Large intestine (tissue), 3 donors: ENCODE measurements at regions not wholly inside any gene's neighbourhood (a gene's known extent, or its start where the extent isn't known, plus 50 kb on each side); places are given as distances from the start of the nearest gene placed in this dataset.

Experiments used
- DNase-seq, 2 donors: peaks; one replicate each; pipeline versions ENCODE4 v3.0.0 to v3.0.0-alpha.2; 2013
- H3K27ac ChIP-seq: one replicate; pipeline ENCODE4 v1.5.1; 2013; ENCODE audit warnings: low read length
- H3K27me3 ChIP-seq: 2 replicates; pipeline ENCODE4 v1.6.1; 2013; ENCODE audit warnings: low read length; ENCODE audit not compliant: control insufficient read depth, insufficient read depth
- H3K36me3 ChIP-seq: 2 replicates; pipeline ENCODE4 v1.6.1; 2013; ENCODE audit warnings: low read length; ENCODE audit not compliant: control insufficient read depth, insufficient read depth
- H3K4me1 ChIP-seq: one replicate; pipeline ENCODE4 v1.6.1; 2013; ENCODE audit warnings: low read length; ENCODE audit not compliant: control insufficient read depth, insufficient read depth
- H3K4me3 ChIP-seq: one replicate; pipeline ENCODE4 v1.5.1; 2013; ENCODE audit warnings: low read length
- H3K9me3 ChIP-seq: one replicate; pipeline ENCODE4 v1.6.1; 2013; ENCODE audit warnings: mild to moderate bottlenecking, low read depth, low read length, moderate library complexity; ENCODE audit not compliant: control insufficient read depth
- WGBS: methylation state at CpG from one replicate; pipeline ENCODE4 v1.1.5; 2013; ENCODE audit warnings: low lambda C conversion rate; ENCODE audit not compliant: insufficient coverage; 5-methylcytosine and 5-hydroxymethylcytosine counted together

- DNase-seq, result no peak
- Histone ChIP-seq H3K4me1 (peaks cover 7% of the 10 kb centered on the region), H3K27ac (no peak overlapping the region), H3K9me3 (no peaks in the 10 kb centered on the region), H3K4me3 (no peak overlapping the region), H3K27me3 (no peaks in the 10 kb centered on the region), H3K36me3 (no peaks in the 10 kb centered on the region)
- WGBS, result no CpG with 5 or more reads among the region's 6 CpGs
These were observed 53.5 kb upstream of the PARD3 start for GRCh38 chr10:34868589-34868988.

- Histone ChIP-seq H3K4me1 (peaks cover 10% of the 10 kb centered on the region), H3K27ac (no peak overlapping the region), H3K4me3 (no peak overlapping the region), H3K36me3 (no peaks in the 10 kb centered on the region), H3K9me3 (no peaks in the 10 kb centered on the region), H3K27me3 (no peaks in the 10 kb centered on the region)
- DNase-seq, result no peak
- 100% methylated on average over 1 of the region's 3 CpGs for WGBS
These were observed 51.8 kb upstream of the PARD3 start for GRCh38 chr10:34866848-34867247.
